ENCODE measurements at regions not wholly inside any gene's neighbourhood (a gene's known extent, or its start where the extent isn't known, plus 50 kb on each side); places are given as distances from the start of the nearest gene placed in this dataset.

GRCh38 chr14:104290058-104290667 lies 151.8 kb downstream of the KIF26A start:
- TF ChIP-seq EZH2 (IDR thresholded peaks at IDR 0.05; ENCODE audit: low read length), result no peak
- TF ChIP-seq, protein P1, sequence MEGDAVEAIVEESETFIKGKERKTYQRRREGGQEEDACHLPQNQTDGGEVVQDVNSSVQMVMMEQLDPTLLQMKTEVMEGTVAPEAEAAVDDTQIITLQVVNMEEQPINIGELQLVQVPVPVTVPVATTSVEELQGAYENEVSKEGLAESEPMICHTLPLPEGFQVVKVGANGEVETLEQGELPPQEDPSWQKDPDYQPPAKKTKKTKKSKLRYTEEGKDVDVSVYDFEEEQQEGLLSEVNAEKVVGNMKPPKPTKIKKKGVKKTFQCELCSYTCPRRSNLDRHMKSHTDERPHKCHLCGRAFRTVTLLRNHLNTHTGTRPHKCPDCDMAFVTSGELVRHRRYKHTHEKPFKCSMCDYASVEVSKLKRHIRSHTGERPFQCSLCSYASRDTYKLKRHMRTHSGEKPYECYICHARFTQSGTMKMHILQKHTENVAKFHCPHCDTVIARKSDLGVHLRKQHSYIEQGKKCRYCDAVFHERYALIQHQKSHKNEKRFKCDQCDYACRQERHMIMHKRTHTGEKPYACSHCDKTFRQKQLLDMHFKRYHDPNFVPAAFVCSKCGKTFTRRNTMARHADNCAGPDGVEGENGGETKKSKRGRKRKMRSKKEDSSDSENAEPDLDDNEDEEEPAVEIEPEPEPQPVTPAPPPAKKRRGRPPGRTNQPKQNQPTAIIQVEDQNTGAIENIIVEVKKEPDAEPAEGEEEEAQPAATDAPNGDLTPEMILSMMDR (optimal IDR thresholded peaks at IDR 0.05 in 1 of 3, IDR thresholded peaks at IDR 0.05 in 1 of 3, conservative IDR thresholded peaks at IDR 0.05 in 1 of 3; ENCODE audit: extremely low read depth in 1 of 3, insufficient read depth in 2 of 3, low read length in 3 of 3), result no peak
